IPS-20b (cell line): ENCODE measurements at regions not wholly inside any gene's neighbourhood (a gene's known extent, or its start where the extent isn't known, plus 50 kb on each side); places are given as distances from the start of the nearest gene placed in this dataset.
"Not testable (repeated sequence)": the region's sequence is repeated elsewhere in the genome, so short reads cannot be mapped to it uniquely, and the experiment has no call there.

ENCODE experiments used
- H3K27ac ChIP-seq: one replicate; pipeline ENCODE4 v1.5.1; 2013; ENCODE audit warnings: low read length
- H3K27me3 ChIP-seq: 2 replicates; pipeline ENCODE4 v1.6.1; 2013; ENCODE audit warnings: mild to moderate bottlenecking, low read length, inconsistent platforms; ENCODE audit not compliant: insufficient read depth
- H3K36me3 ChIP-seq: 2 replicates; pipeline ENCODE4 v1.6.1; 2013; ENCODE audit warnings: low read depth, mild to moderate bottlenecking, inconsistent platforms, low read length, moderate library complexity; ENCODE audit not compliant: insufficient read depth
- H3K4me1 ChIP-seq: 2 replicates; pipeline ENCODE4 v1.6.1; 2013; ENCODE audit warnings: mild to moderate bottlenecking, control low read depth, inconsistent platforms, low read length, moderate library complexity; ENCODE audit not compliant: insufficient read depth
- H3K4me3 ChIP-seq: 2 replicates; pipeline ENCODE4 v1.5.1; 2013; ENCODE audit warnings: mild to moderate bottlenecking, low read length, inconsistent platforms
- H3K9ac ChIP-seq: 2 replicates; pipeline ENCODE4 v1.6.1; 2013; ENCODE audit warnings: low read depth, mild to moderate bottlenecking, inconsistent platforms, low read length, moderate library complexity
- H3K9me3 ChIP-seq: 2 replicates; pipeline ENCODE4 v1.6.1; 2013; ENCODE audit warnings: mild to moderate bottlenecking, low read depth, low read length, inconsistent platforms; ENCODE audit not compliant: insufficient read depth

DNA sequence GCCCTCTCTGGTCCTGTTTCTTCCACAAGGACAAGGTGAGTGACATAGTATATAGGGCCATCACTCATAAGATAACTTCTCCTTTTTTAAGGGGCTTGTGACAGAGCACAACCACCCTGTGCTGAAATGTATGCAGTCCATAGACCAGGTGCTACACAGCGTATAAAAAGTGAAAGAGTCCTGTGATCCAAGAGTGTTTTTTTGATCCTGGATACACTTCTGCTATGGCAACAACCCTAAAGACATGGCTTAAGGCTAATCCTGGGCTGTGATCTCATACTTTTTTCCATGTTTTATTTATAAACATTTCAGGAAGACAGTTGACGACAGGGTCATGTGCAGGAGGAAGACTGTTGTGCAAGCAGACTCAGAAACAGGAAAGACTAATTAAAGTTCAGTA, 400.5 kb upstream of the TCF4 start:
- Histone ChIP-seq H3K9me3 (peaks cover 8% of the 10 kb centered on the region; the same call in 1 of the 2 replicates), H3K27ac (no peak overlapping the region), H3K9ac (no peak overlapping the region), H3K4me1 (no peaks in the 10 kb centered on the region), H3K36me3 (no peaks in the 10 kb centered on the region), H3K27me3 (no peaks in the 10 kb centered on the region), H3K4me3 (no peak overlapping the region)

DNA sequence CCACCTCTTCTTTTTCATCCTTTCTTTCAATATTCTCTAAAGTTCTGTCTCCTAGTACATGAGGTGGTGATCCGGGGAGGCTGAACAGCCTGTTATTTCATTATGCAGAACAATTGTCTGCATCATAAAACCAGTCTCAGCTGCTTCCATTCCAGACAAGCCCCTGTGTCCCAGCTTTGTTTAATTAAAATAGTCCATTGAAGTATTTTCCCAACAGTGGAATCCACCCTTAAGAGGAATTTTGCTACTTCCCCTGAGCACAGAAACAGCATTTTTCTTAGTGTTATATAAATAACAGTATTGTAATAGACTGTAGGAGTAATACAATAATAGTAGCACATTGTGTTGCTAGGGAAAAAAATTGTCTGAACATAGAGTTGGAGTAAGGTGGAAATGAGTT, 395.4 kb upstream of the TCF4 start:
- no peaks in the 10 kb centered on the region for H3K27me3 ChIP-seq
- no peak overlapping the region for H3K9ac ChIP-seq
- no peaks in the 10 kb centered on the region for H3K36me3 ChIP-seq
- H3K4me1 ChIP-seq = no peaks in the 10 kb centered on the region
- peaks cover 8% of the 10 kb centered on the region; the same call in 1 of the 2 replicates for H3K9me3 ChIP-seq
- no peak overlapping the region for H3K27ac ChIP-seq
- no peak overlapping the region for H3K4me3 ChIP-seq

DNA sequence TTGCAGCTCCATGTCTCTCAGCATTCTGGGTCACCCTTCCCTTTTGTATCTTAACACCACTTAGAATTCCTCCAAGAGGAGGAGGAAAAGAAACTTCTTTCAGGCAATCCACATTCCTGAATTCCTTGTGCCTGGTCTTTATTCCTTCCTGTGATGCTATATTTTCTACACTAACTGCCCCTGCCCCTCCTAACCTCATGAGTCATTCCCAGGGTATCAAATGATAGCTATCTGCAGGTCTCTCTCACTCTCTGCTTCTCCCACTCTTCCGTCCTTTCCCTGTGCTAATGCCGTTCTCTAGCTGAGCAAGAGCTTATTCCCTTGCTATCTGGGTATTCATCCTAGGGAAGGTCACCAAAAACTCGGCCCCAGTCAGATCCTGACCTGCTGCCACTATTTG, 395.0 kb upstream of the TCF4 start:
- H3K4me1 ChIP-seq = no peaks in the 10 kb centered on the region
- no peak overlapping the region for H3K9ac ChIP-seq
- no peak overlapping the region for H3K27ac ChIP-seq
- no peaks in the 10 kb centered on the region for H3K27me3 ChIP-seq
- H3K36me3 ChIP-seq = no peaks in the 10 kb centered on the region
- H3K4me3 ChIP-seq = no peak overlapping the region
- H3K9me3 ChIP-seq = peaks cover 5% of the 10 kb centered on the region; the same call in 1 of the 2 replicates

DNA sequence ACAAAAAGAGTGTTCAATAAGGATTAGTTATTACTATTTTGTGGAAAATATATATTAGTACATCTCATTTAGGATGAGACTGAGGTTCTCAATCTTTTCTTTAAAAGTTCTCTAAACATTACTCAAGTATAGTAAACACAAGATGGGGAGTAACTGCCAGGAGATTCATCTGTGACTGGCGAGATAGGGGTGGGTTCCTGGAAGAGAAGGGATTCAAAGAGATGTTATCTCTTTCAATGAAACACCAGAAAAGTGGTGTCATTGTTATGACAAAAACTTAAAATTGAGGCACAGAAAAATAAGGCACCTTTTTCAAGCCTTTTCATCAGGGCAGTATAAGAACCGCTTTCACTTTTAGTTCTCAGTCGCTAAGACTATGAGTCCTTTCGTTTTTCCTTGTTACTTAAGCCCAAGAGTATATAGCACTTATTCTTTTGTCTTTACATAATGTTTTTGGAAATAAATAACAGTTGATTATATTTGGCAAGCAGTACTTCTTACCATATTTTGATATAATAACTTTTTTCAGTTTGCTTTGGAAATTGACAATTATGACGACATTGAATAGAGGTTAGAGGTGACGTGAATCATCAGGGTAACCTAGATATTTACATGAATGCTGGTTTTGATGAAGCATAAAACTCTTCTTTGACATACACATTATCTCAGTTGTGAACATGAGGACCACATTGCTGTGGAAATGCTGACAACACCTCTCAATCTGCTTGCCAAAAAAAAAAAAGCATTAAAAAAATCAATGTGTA, 393.9 kb upstream of the TCF4 start:
- peaks cover 4% of the 10 kb centered on the region; the same call in 1 of the 2 replicates for H3K9me3 ChIP-seq
- no peak overlapping the region for H3K4me3 ChIP-seq
- H3K36me3 ChIP-seq = no peaks in the 10 kb centered on the region
- H3K27ac ChIP-seq = no peak overlapping the region
- H3K9ac ChIP-seq = no peak overlapping the region
- no peaks in the 10 kb centered on the region for H3K4me1 ChIP-seq
- H3K27me3 ChIP-seq = no peaks in the 10 kb centered on the region

DNA sequence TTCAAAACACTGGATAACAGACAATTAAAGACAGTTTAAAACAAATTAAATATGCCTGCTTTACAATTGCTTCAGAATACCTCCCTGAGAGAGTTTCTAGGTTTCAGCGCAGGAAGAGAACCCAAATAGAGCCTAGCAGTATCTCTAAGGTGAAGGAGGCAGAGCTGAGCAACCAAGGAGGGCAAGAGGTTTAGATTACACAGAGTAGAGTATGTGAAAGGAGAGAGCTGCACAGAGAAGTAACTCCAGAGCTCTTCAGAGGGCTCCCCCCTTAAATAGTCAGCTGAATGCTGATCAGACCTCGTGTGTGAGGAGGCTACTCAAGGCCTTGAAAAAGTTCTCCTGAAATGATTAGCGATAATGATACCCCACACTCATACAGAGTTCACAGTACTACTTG, 386.5 kb upstream of the TCF4 start:
- Histone ChIP-seq H3K9me3 (no peaks in the 10 kb centered on the region), H3K27me3 (no peaks in the 10 kb centered on the region), H3K36me3 (no peaks in the 10 kb centered on the region), H3K9ac (no peak overlapping the region), H3K27ac (no peak overlapping the region), H3K4me3 (no peak overlapping the region), H3K4me1 (peaks cover 6% of the 10 kb centered on the region; the same call in 1 of the 2 replicates)

DNA sequence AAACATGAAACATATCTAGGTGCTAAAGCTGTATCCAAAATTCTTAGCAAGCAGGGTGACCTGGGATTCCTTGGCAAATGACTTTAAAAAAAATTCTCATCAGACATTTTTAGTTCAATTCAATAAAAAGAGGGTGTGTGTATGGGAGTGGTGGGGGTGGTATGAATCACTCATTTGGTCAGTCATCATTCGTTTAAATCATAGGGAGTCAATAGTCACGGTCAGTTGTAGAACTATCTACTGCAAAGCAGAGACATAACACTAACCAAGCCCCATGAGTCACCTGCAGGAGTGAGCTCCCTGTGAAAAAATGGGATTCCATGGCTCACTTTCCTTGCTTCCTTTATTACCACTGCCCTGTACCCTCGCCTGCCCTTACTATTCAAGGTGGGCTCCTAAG, 380.6 kb upstream of the TCF4 start:
- Histone ChIP-seq H3K27me3 (no peaks in the 10 kb centered on the region), H3K4me3 (no peak overlapping the region), H3K27ac (no peak overlapping the region), H3K9ac (no peak overlapping the region), H3K36me3 (no peaks in the 10 kb centered on the region), H3K4me1 (0 out of 2 replicates have a peak, but pooled peaks cover 2% of the 10 kb centered on the region), H3K9me3 (no peaks in the 10 kb centered on the region)

DNA sequence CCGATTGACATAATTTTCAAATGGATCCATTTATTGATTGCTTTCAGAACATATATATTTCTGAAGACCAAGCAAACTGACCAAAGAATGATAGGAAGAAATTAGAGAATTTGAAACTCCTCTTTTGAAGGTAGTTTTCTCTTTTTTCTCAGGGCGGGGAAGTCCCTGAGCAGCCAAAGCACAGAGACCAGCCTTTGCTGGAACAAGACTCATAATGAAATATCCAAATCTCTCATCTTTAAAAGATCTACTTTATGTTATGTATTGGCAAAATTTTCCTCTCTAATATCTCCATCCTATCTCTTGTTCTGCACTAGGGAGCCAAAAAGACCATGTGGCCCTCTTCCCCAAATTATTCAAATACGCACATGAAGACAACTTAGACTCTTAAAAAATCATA, 379.0 kb upstream of the TCF4 start:
- H3K9me3 ChIP-seq = no peaks in the 10 kb centered on the region
- no peak overlapping the region for H3K9ac ChIP-seq
- 0 out of 2 replicates have a peak, but pooled peaks cover 2% of the 10 kb centered on the region for H3K4me1 ChIP-seq
- H3K36me3 ChIP-seq = no peaks in the 10 kb centered on the region
- H3K27me3 ChIP-seq = no peaks in the 10 kb centered on the region
- H3K4me3 ChIP-seq = no peak overlapping the region
- no peak overlapping the region for H3K27ac ChIP-seq

DNA sequence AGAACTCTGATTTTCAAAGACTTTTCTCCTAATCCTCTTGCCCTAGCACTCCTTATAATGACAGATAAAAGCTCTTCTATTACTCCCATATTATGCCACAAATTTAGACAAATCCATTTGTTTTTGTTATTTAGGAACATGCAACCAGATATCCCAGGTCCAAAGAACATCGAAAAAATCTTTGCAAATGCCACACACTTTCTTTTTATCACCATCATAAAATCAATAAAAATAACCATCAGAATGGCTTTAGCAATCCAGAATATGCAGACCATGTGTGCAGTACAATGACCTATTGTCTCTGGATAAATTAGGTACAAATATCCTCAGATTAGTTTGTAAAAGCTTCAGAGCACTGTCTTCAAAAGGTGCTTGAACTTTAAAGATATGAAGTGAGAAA, 376.2 kb upstream of the TCF4 start:
- Histone ChIP-seq H3K36me3 (no peaks in the 10 kb centered on the region), H3K9ac (no peak overlapping the region), H3K27me3 (no peaks in the 10 kb centered on the region), H3K4me1 (0 out of 2 replicates have a peak, but pooled peaks cover 2% of the 10 kb centered on the region), H3K4me3 (no peak overlapping the region), H3K27ac (no peak overlapping the region), H3K9me3 (no peaks in the 10 kb centered on the region)

DNA sequence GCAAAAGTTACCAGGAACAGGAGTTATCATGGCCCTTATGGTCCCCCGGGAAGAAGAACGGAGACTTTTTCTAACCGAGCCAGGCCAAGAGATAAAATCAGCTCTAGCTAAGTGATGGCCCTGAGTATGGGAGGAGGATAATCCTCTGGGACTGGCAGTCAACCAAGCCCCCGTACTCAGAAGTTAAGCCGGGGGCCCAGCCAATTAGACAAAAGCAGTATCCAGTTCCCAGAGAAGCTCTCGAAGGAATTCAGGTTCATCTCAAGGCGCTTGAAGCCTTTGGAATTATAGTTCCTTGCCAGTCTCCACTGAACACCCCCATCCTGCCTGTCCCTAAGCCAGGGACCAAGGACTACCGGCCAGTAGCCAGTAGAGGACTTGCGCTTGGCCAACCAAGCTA, 365.3 kb upstream of the TCF4 start:
- no peaks in the 10 kb centered on the region for H3K27me3 ChIP-seq
- H3K36me3 ChIP-seq = no peaks in the 10 kb centered on the region
- no peaks in the 10 kb centered on the region for H3K9me3 ChIP-seq
- no peak overlapping the region for H3K9ac ChIP-seq
- H3K4me3 ChIP-seq = no peak overlapping the region
- H3K4me1 ChIP-seq = peaks cover 5% of the 10 kb centered on the region; the same call in 1 of the 2 replicates
- no peak overlapping the region for H3K27ac ChIP-seq

DNA sequence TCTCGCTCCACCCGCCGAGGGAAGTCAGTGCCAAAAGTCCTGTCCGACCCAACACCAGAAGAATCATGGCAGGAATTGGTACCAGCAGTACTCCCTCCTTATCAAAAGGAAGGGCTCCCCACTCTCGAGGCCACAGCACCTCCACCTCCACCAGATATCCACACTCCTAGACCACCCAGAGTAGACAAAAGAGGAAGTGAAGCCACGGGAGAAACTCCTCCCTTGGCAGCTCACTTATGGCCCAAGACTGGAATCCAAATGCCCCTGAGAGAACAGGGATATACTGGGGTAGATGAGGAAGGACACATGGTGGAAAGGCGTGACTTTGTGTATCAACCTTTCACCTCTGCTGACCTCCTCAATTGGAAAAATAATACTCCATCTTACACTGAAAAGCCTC, 363.7 kb upstream of the TCF4 start:
- not testable (repeated sequence) for H3K9me3 ChIP-seq

DNA sequence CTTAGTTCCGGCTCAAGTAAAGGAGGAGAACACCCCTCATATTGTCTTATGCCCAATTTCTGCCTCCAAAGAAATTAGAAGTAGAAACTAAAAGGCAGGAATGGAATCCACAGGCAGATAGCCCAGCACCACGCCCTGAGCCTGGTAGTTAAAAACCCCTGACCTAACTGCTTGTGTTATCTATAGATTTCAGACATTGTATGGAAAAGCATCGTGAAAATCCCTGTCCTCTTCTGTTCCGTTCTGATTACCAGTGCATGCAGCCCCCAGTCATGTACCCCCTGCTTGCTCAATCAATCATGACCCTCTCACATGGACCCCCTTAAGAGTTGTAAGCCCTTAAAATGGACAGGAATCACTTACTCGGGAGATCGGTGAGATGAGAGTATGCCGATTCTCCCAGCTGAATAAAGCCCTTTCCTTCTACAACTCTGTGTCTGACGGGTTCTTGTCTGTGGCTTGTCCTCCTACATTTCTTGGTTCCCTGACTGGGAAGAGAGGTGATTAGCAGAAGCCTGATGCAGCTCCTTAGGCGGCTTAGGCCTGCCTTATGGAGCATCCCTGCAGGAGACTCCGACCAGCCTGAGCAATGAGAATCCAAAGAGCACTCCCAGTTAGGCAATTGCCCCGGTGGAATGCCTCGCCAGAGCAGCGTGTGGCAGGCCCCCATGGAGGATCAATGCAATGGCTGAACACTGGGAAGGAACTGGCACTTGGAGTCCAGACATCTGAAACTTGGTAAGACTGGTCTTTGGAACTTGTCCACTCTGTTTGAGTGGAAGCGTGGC, 362.6 kb upstream of the TCF4 start:
- Histone ChIP-seq H3K9me3 (no peaks in the 10 kb centered on the region), H3K27ac (no peak overlapping the region), H3K9ac (no peak overlapping the region), H3K4me3 (no peak overlapping the region), H3K36me3 (no peaks in the 10 kb centered on the region), H3K27me3 (no peaks in the 10 kb centered on the region), H3K4me1 (peaks cover 5% of the 10 kb centered on the region; the same call in 1 of the 2 replicates)

More for the DNA sequence above, 363.7 kb upstream of the TCF4 start:
- not testable (repeated sequence) for H3K36me3 ChIP-seq, H3K4me3 ChIP-seq, H3K4me1 ChIP-seq, H3K27ac ChIP-seq, H3K9ac ChIP-seq, H3K27me3 ChIP-seq

DNA sequence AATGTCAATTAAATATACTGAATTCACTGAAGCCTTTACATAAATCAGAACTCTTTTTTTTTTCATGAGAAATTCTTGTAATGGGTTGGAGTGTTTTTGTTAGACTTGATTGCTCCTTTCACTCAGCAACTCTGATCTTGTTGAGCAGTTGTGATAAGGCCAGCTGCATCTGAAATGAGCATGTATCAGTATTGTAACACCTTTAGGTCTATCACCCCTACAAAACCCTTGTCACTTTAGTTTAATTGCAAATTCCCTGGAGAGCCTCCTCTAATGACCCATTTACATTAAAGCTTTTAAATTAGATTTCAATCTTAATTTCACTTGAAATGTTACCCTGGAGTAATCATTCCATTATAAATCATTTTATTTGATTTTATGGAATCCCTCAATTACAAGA, 346.8 kb upstream of the TCF4 start:
- Histone ChIP-seq H3K9me3 (peaks cover 12% of the 10 kb centered on the region; the same call in 1 of the 2 replicates), H3K27me3 (no peaks in the 10 kb centered on the region), H3K27ac (no peak overlapping the region), H3K4me3 (no peak overlapping the region), H3K36me3 (0 out of 2 replicates have a peak, but pooled peaks cover 3% of the 10 kb centered on the region), H3K4me1 (no peaks in the 10 kb centered on the region), H3K9ac (no peak overlapping the region)
